ENCODE measurements at regions not wholly inside any gene's neighbourhood (a gene's known extent, or its start where the extent isn't known, plus 50 kb on each side); places are given as distances from the start of the nearest gene placed in this dataset.

- TF ChIP-seq CTCF (IDR thresholded peaks at IDR 0.05) (no peak), POLR2AphosphoS5 (IDR thresholded peaks at IDR 0.05) (no peak)
Measured at GRCh38 chr3:177576746-177577145, 379.5 kb upstream of the TBL1XR1 start.
